ENCODE measurements at regions not wholly inside any gene's neighbourhood (a gene's known extent, or its start where the extent isn't known, plus 50 kb on each side); places are given as distances from the start of the nearest gene placed in this dataset.

DNA sequence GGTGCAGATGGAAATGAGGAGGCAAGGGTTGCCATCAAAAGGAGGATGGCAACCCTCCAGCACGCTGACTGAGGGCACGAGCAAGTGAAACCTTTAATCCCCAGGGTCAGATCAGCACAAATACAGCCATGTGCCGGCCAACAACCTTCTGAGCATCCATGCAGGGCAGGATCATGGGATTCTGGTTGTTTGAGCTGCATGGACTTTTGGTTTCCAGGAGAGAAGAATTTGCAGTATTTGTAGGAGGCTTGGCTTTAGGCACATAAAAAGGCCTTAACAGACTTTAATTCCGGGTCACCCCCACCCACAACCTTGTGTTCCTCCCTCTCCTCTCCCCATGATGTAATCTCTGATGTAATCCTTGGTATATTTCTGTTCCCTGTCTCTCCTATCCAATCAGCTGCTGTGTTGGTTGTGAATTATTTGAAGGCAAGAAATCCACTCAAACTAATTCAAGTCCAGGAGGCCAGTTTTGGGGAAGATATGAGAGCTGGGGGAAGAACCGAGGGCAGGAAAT lies 254.3 kb downstream of the SHQ1 start:
- TF ChIP-seq POLR2AphosphoS5 (IDR thresholded peaks at IDR 0.05; ENCODE audit: low read depth, low read length): no peak
- TF ChIP-seq POLR2A (IDR thresholded peaks at IDR 0.05; ENCODE audit: low read depth, low read length): no peak
- no peak for TF ChIP-seq TAF1 (IDR thresholded peaks at IDR 0.05; ENCODE audit: borderline replicate concordance, low read depth, low read length)
